Stimulated activated CD8-positive, alpha-beta memory T cell treated with anti-CD3 and anti-CD28 coated beads, Interleukin-7, amount 100 ng/mL, for 1 hour (primary cell): ENCODE measurements at regions not wholly inside any gene's neighbourhood (a gene's known extent, or its start where the extent isn't known, plus 50 kb on each side); places are given as distances from the start of the nearest gene placed in this dataset.
"Not testable (repeated sequence)": the region's sequence is repeated elsewhere in the genome, so short reads cannot be mapped to it uniquely, and the experiment has no call there.

Experiments
- DNase-seq, 2 donors: peaks; one replicate each; pipeline ENCODE4 v3.0.0-alpha.2; 2020; ENCODE audit warnings: low read depth in 2 of 2

- not testable (repeated sequence) for DNase-seq
Measured at GRCh38 chr1:29755412-29756015, 519.2 kb downstream of the PTPRU start.

GRCh38 chr1:29754573-29755375, 518.5 kb downstream of the PTPRU start:
- DNase-seq: no peak

- DNase-seq: no peak
Measured at GRCh38 chr1:29753771-29754572, 517.6 kb downstream of the PTPRU start.

GRCh38 chr1:29753244-29753643, 516.9 kb downstream of the PTPRU start:
- DNase-seq: no peak

- no peak for DNase-seq
Measured at GRCh38 chr1:29752141-29752540, 515.8 kb downstream of the PTPRU start.

- DNase-seq: no peak
Measured at GRCh38 chr1:29749024-29749945, 513.0 kb downstream of the PTPRU start.

GRCh38 chr1:29747196-29747595, 510.9 kb downstream of the PTPRU start:
- no peak for DNase-seq

GRCh38 chr1:29746076-29746665, 509.8 kb downstream of the PTPRU start:
- DNase-seq: no peak

GRCh38 chr1:29744684-29745490, 508.6 kb downstream of the PTPRU start:
- DNase-seq: no peak

GRCh38 chr1:29743931-29744330, 507.6 kb downstream of the PTPRU start:
- DNase-seq: no peak

GRCh38 chr1:29743264-29743663, 506.9 kb downstream of the PTPRU start:
- DNase-seq: no peak

GRCh38 chr1:29739176-29739575, 502.9 kb downstream of the PTPRU start:
- DNase-seq: no peak

- DNase-seq: no peak
Measured at GRCh38 chr1:29736582-29737188, 500.4 kb downstream of the PTPRU start.

GRCh38 chr1:29732453-29732852, 496.1 kb downstream of the PTPRU start:
- DNase-seq: no peak

GRCh38 chr1:29730623-29731022, 494.3 kb downstream of the PTPRU start:
- DNase-seq: no peak

GRCh38 chr1:29729281-29729680, 493.0 kb downstream of the PTPRU start:
- no peak for DNase-seq

GRCh38 chr1:29728703-29729102, 492.4 kb downstream of the PTPRU start:
- DNase-seq: no peak

- DNase-seq: no peak
Measured at GRCh38 chr1:29725262-29725661, 488.9 kb downstream of the PTPRU start.

GRCh38 chr1:29722598-29722997, 486.3 kb downstream of the PTPRU start:
- DNase-seq: no peak

- no peak for DNase-seq
Measured at GRCh38 chr1:29719253-29719652, 482.9 kb downstream of the PTPRU start.
